ENCODE measurements at regions not wholly inside any gene's neighbourhood (a gene's known extent, or its start where the extent isn't known, plus 50 kb on each side); places are given as distances from the start of the nearest gene placed in this dataset.

GRCh38 chr4:174036576-174036975 lies 246.9 kb downstream of the FBXO8 start:
- H3K27me3 ChIP-seq = no peaks in the 10 kb centered on the region
- no peak overlapping the region for H3K27ac ChIP-seq
- H3K4me1 ChIP-seq = no peaks in the 10 kb centered on the region
- intact Hi-C loops (cut with DNase I) = no loop called here
- DNase-seq (no peak), ATAC-seq (no peak)
- 63% methylated on average over 4 of the region's 4 CpGs for WGBS (ENCODE audit: insufficient coverage, low coverage, low lambda C conversion rate, missing lambda C conversion rate)
- no peak overlapping the region for H3K4me3 ChIP-seq
- TF ChIP-seq POLR2A (IDR thresholded peaks at IDR 0.05) = no peak
- no peak for TF ChIP-seq CTCF (IDR thresholded peaks at IDR 0.05)
- no peaks in the 10 kb centered on the region for H3K36me3 ChIP-seq
- H3K9me3 ChIP-seq = no peaks in the 10 kb centered on the region

- no peak overlapping the region for H3K27ac ChIP-seq
- no peaks in the 10 kb centered on the region for H3K4me1 ChIP-seq
- H3K27me3 ChIP-seq = no peaks in the 10 kb centered on the region
- H3K36me3 ChIP-seq = no peaks in the 10 kb centered on the region
- TF ChIP-seq CTCF (IDR thresholded peaks at IDR 0.05) (no peak), POLR2A (IDR thresholded peaks at IDR 0.05) (no peak)
- intact Hi-C loops (cut with DNase I) = no loop called here
- DNase-seq (no peak), ATAC-seq (no peak)
- H3K9me3 ChIP-seq = no peaks in the 10 kb centered on the region
- no peak overlapping the region for H3K4me3 ChIP-seq
- 26% methylated on average over 2 of the region's 2 CpGs for WGBS (ENCODE audit: insufficient coverage, low coverage, low lambda C conversion rate, missing lambda C conversion rate)
These were observed 247.4 kb downstream of the FBXO8 start for GRCh38 chr4:174036111-174036510.

- no peak for TF ChIP-seq CTCF (IDR thresholded peaks at IDR 0.05)
- no peak for TF ChIP-seq POLR2A (IDR thresholded peaks at IDR 0.05)
- 28% methylated on average over 2 of the region's 2 CpGs for WGBS (ENCODE audit: insufficient coverage, low coverage, low lambda C conversion rate, missing lambda C conversion rate)
- intact Hi-C loops (cut with DNase I) = no loop called here
These were observed 259.8 kb downstream of the FBXO8 start for GRCh38 chr4:174023641-174024040.

GRCh38 chr4:174018236-174018635 lies 265.2 kb downstream of the FBXO8 start:
- no peak overlapping the region for H3K4me3 ChIP-seq
- no peak for DNase-seq
- H3K36me3 ChIP-seq = no peaks in the 10 kb centered on the region
- intact Hi-C loops (cut with DNase I) = no loop called here
- H3K9me3 ChIP-seq = no peaks in the 10 kb centered on the region
- no peak overlapping the region for H3K27ac ChIP-seq
- H3K4me1 ChIP-seq = no peaks in the 10 kb centered on the region
- no peak for TF ChIP-seq CTCF (IDR thresholded peaks at IDR 0.05)
- TF ChIP-seq POLR2A (IDR thresholded peaks at IDR 0.05) = no peak
- no peaks in the 10 kb centered on the region for H3K27me3 ChIP-seq
- 52% methylated on average over 7 of the region's 7 CpGs for WGBS (ENCODE audit: insufficient coverage, low coverage, low lambda C conversion rate, missing lambda C conversion rate)
- ATAC-seq = no peak

More at GRCh38 chr4:174023641-174024040, 259.8 kb downstream of the FBXO8 start:
- H3K27me3 ChIP-seq = no peaks in the 10 kb centered on the region
- H3K36me3 ChIP-seq = no peaks in the 10 kb centered on the region
- H3K4me1 ChIP-seq = no peaks in the 10 kb centered on the region
- no peak overlapping the region for H3K27ac ChIP-seq
- DNase-seq (no peak), ATAC-seq (no peak)
- no peak overlapping the region for H3K4me3 ChIP-seq
- no peaks in the 10 kb centered on the region for H3K9me3 ChIP-seq

GRCh38 chr4:174016251-174016650 lies 267.2 kb downstream of the FBXO8 start:
- no peak overlapping the region for H3K27ac ChIP-seq
- DNase-seq (no peak), ATAC-seq (no peak)
- intact Hi-C loops (cut with DNase I) = no loop called here
- H3K27me3 ChIP-seq = peaks cover 0 to 3% of the 10 kb centered on the region in 2 donors
- WGBS (ENCODE audit: insufficient coverage, low coverage, low lambda C conversion rate, missing lambda C conversion rate) = 27% methylated on average over 2 of the region's 2 CpGs
- H3K4me1 ChIP-seq = no peaks in the 10 kb centered on the region
- no peaks in the 10 kb centered on the region for H3K36me3 ChIP-seq
- H3K4me3 ChIP-seq = no peak overlapping the region
- H3K9me3 ChIP-seq = no peaks in the 10 kb centered on the region
- TF ChIP-seq POLR2A (IDR thresholded peaks at IDR 0.05) (no peak), CTCF (IDR thresholded peaks at IDR 0.05) (no peak)

Measured in right lobe of liver (tissue), 6 donors.